ENCODE measurements at regions not wholly inside any gene's neighbourhood (a gene's known extent, or its start where the extent isn't known, plus 50 kb on each side); places are given as distances from the start of the nearest gene placed in this dataset.

- TF ChIP-seq CTCF (conservative IDR thresholded peaks at IDR 0.05) (no peak), ZFX (IDR thresholded peaks at IDR 0.05) (no peak)
These were observed 103.9 kb upstream of the OBI1 start for GRCh38 chr13:78762825-78763224.
